HG02798 (cell line): ENCODE measurements at regions not wholly inside any gene's neighbourhood (a gene's known extent, or its start where the extent isn't known, plus 50 kb on each side); places are given as distances from the start of the nearest gene placed in this dataset.

Experiments
- ATAC-seq: cut with Tn5 transposase; IDR thresholded peaks from one replicate; pipeline ENCODE4 v1.9.1; 2021; ENCODE audit warnings: mild to moderate bottlenecking; ENCODE audit not compliant: unreplicated experiment, poor library complexity

- ATAC-seq, result no peak
Measured at GRCh38 chr13:63632321-63632720, 2216.7 kb upstream of the PCDH20 start.

DNA sequence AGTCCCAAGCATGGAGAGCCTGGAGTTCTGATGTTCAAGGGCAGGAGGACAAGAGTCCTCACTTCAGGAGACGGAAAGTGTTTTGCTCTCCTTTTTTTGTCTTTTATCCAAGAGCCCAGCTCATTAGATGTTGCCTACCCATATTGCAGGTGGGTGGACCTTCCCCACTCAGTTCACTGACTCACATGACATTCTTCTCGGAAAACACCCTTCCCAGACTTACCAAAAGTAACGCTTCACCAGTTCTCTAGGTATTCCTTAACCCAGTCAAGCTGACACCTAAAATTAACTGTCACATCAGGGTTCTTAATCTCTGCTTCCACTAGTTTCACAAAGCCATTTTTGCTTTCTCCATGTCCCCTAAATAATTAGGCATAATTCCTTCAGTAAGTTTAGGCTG lies 2215.4 kb upstream of the PCDH20 start:
- ATAC-seq, result no peak

- no peak for ATAC-seq
Measured at GRCh38 chr13:63629591-63629990, 2213.9 kb upstream of the PCDH20 start.

- no peak for ATAC-seq
Measured at GRCh38 chr13:63628310-63628709, 2212.7 kb upstream of the PCDH20 start.

GRCh38 chr13:63625869-63626268 lies 2210.2 kb upstream of the PCDH20 start:
- ATAC-seq, result no peak

GRCh38 chr13:63614874-63615612 lies 2199.4 kb upstream of the PCDH20 start:
- ATAC-seq, result no peak

GRCh38 chr13:63607153-63607552 lies 2191.5 kb upstream of the PCDH20 start:
- no peak for ATAC-seq

GRCh38 chr13:63605962-63606361 lies 2190.3 kb upstream of the PCDH20 start:
- ATAC-seq, result no peak

GRCh38 chr13:63605403-63605802 lies 2189.8 kb upstream of the PCDH20 start:
- peak; percentile 51 for ATAC-seq

DNA sequence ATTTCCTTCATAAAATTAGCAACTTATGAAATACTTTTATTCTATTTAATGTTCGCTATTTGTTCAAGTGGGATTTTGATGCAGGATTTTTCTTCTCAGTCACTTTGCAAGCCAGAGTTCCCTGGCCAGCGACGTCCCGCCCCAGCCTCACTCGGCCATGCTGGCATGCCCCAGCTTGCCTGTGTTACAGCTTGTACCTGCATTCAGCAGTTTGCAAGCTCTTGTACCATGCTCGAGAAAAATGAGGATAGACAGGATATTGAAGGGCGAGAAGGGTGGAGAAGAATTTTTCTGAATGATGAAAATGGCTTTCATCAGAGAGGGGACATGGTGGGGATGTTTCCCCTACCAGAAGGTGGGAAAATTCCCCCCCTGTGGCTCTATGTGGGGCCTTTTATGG lies 2180.2 kb upstream of the PCDH20 start:
- no peak for ATAC-seq

DNA sequence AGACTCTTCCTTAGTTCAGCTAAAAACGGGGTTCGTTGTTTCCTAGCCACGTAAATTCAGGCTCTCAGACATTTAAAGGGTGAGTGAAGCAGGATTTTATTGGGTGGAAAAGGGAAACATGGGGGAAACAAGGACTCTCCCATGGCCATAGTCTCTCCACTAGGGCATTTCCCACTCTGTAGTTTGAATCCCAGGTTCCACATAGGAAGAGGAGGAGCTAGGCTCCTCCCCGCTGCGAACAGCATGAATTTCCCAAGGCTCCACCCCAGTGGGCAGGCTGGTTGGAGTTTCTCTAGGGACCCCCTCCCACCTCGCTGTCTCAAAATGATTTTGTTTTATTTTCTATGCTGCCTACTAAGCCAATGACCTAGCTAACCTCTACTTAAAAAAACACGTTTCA lies 2170.8 kb upstream of the PCDH20 start:
- no peak for ATAC-seq

GRCh38 chr13:63578796-63579195 lies 2163.1 kb upstream of the PCDH20 start:
- no peak for ATAC-seq

DNA sequence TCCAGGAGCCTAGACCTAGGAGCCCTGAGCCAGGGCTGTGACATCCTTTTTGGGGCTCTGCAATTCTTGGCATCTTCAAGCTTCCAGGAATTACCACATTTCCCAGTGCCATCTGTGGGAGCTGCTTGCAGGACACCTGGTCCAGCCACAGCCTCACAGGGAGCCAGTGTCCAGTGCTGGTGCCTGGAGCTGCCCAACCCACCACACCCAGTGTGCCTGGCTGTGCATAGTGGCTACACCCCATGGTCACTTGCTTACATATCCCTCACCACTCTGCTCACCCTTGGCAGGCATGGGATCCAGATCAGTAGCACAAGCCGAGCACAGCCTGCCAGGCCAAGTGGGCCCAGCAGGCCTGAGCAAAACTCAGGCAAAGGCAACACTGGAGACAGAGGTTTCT lies 2151.4 kb upstream of the PCDH20 start:
- ATAC-seq, result no peak

- ATAC-seq, result no peak
Measured at GRCh38 chr13:63554157-63554556, 2138.5 kb upstream of the PCDH20 start.

GRCh38 chr13:63551731-63552130 lies 2136.1 kb upstream of the PCDH20 start:
- ATAC-seq, result no peak

GRCh38 chr13:63546524-63546923 lies 2130.9 kb upstream of the PCDH20 start:
- ATAC-seq, result no peak

GRCh38 chr13:63542770-63543169 lies 2127.1 kb upstream of the PCDH20 start:
- no peak for ATAC-seq

GRCh38 chr13:63541336-63541735 lies 2125.7 kb upstream of the PCDH20 start:
- ATAC-seq, result no peak

- no peak for ATAC-seq
Measured at GRCh38 chr13:63540061-63540460, 2124.4 kb upstream of the PCDH20 start.

DNA sequence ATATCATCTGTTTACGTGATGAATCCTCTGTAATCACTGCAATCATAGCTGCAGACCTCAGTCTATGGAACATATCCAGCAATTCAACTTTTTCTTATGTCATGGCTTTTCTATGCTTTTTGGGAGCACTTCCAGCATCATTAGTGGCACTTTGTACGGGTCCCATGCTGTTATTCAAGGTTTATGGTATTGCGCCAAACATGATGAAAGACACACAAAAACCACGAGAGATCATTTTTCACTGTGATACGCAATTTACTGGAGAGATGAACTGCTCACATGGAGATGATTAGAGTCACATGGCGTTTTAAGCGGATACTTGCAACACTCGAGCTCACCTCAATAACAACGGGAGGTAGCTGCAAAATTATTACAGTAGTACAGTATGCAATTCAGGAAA lies 2101.7 kb upstream of the PCDH20 start:
- ATAC-seq, result no peak

DNA sequence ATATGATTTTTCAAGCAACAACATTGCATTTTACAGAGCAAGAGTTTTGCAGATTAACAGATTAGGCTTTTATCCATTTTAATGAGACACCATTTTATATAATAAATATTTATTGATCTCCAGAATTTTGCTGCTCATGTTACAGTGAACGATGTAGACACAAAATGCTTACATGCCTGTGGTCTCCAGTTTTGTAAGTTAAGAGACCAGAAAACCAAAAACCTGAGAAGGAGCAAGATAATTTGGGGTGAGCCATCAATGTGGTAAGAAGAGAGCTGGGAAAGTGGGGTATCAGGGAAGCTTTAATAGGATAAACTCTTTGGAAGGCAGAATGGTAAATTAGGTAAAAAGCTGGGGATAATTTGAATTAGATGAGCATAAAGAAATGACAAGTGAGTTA lies 2100.5 kb upstream of the PCDH20 start:
- no peak for ATAC-seq

DNA sequence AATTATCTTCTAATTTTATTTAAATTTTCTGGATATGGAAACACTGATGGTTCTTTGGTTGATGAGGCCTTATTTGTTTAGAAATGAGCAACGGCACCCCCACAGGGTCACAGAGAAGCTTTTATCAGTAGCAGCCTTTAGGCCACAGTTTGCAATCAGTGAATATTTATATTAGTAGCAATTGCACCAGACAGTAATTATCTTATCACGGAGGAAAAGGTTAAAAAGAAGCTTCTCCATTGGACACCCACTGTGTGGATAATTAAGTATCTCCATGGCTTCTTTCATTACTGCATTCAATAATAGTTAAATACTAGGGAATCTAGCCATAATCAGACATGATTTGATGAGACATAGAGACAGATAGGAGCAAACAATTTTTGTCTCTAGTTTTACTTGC lies 2099.2 kb upstream of the PCDH20 start:
- no peak for ATAC-seq

- ATAC-seq, result no peak
Measured at GRCh38 chr13:63512095-63512494, 2096.4 kb upstream of the PCDH20 start.
